GM19239 (cell line): ENCODE measurements at regions not wholly inside any gene's neighbourhood (a gene's known extent, or its start where the extent isn't known, plus 50 kb on each side); places are given as distances from the start of the nearest gene placed in this dataset.
"Not testable (repeated sequence)": the region's sequence is repeated elsewhere in the genome, so short reads cannot be mapped to it uniquely, and the experiment has no call there.

Experiments used
- DNase-seq: peaks from one replicate; pipeline ENCODE4 v3.0.0; 2011; ENCODE audit warnings: low spot score; ENCODE audit not compliant: insufficient read length
- FAIRE-seq: peaks from 2 replicates; lab custom pipeline; 2011; peaks lifted over from hg19 to GRCh38; lab: Jason Lieb, UNC

GRCh38 chr17:71550675-71551074, 570.1 kb upstream of the SOX9 start:
- DNase-seq (no peak), FAIRE-seq (no peak)

DNA sequence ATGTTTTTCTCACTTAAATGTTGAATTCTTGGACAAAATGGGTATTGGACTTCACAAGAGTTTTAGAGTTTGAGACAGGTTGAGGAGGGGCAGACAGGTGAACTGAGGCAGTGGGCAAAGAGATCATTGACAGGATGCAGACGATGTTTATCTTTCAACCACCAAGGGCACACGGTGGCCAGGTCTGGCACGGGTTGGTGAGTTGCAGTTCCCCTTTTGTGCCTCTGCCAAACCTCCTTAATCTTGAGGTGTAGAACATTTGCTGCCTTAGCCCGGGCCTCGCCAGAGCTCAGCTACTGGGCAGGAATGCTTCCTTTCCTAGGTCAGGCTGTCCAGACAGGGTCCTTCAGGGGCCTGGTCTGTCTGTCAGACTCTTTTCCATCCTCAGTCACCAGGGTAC, 567.4 kb upstream of the SOX9 start:
- FAIRE-seq (no peak), DNase-seq (no peak)

DNA sequence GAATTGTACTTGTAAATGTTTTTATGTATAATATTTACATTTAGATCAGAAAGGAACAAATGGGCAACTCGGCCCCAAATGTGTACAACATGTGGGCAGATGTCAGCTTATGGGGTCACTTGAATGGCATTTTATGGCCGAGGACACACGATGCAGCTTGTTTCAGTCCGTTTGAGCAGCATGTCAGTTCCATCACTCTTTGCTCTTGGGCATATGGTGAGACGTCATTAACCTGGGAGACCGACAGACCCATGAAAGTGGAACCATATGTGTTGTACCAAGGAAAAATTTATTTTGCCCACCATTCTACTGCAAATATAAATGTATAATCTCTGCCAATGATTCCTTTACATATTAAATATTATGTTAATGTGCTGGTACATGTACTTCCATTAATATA, 561.9 kb upstream of the SOX9 start:
- no peak for FAIRE-seq
- no peak for DNase-seq

DNA sequence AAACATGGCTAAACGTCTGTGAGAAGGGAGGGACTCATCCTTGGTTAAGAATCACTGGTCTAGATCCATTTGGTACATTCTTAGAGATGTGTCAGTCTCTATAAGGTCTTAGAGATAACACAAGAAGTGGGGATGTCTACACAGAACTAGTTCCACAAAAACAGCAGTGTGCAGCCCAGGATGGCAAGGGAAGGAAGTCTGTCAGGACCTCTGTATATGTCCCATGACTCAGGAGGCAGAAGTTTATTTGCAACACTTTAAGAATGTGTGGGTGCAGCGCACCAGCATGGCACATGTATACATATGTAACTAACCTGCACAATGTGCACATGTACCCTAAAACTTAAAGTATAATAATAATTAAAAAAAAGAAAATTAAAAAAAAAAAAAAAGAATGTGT, 548.5 kb upstream of the SOX9 start:
- no peak for FAIRE-seq

GRCh38 chr17:71578446-71578845, 542.4 kb upstream of the SOX9 start:
- no peak for FAIRE-seq

More for the DNA sequence above, 548.5 kb upstream of the SOX9 start:
- no peak for DNase-seq

DNA sequence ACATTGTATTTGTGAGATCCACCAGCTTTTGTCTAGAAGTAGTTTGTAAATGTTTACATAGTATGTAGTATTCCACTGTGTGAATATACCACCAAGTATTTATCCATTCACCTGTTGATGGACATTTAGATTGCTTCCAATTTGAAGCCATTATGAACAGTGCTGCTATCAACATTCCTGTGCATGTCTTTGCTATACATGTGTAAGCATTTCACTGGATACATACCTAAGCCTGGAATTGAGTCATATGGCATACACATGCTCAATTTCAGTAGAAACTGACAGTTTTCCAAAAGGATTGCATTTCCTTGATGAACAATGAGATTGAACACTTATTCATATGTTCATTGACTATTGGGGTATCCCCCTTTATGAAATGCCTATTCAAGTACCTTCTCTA, 540.6 kb upstream of the SOX9 start:
- FAIRE-seq (no peak), DNase-seq (no peak)

More at GRCh38 chr17:71578446-71578845, 542.4 kb upstream of the SOX9 start:
- DNase-seq: no peak

DNA sequence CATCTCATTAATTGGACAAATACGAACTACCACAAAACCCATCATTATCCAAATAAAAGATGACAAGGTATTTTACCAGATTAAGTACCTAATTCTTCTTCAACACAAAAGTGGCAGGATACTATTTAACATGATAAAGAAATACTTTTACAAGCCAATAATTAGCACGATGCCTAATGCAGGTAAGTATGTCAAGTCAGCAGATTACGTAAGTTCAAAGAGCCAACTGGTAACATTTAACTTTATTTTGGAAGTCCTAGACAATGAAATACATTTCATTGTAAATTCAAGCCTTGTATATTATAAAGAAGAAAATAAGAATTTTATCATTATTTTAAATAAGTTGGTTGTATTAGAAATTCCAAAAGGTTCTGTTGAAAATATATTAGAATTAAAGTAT, 535.3 kb upstream of the SOX9 start:
- FAIRE-seq: no peak
- no peak for DNase-seq

DNA sequence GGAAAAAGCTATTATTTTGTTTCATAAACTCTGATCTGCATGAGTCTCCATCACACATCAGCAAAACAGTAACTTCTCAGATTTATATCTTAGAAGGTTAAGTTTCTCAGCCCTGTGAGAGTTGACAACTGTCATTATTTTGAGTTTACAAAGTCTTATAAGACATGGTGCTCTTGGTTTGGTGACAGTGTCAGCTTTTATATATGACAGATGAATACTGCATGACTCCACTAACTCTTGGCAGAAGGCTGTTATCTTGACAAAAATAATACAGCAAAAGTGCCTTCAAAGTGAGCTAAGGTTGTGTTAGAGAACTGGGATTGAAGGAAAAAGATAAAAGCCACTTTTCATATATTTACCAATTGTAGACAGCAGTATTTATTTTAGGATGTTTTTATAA, 528.4 kb upstream of the SOX9 start:
- no peak for FAIRE-seq
- no peak for DNase-seq

GRCh38 chr17:71593078-71593477, 527.7 kb upstream of the SOX9 start:
- DNase-seq (no peak), FAIRE-seq (no peak)

- FAIRE-seq, DNase-seq: not testable (repeated sequence)
Measured at GRCh38 chr17:71599583-71599982, 521.2 kb upstream of the SOX9 start.

DNA sequence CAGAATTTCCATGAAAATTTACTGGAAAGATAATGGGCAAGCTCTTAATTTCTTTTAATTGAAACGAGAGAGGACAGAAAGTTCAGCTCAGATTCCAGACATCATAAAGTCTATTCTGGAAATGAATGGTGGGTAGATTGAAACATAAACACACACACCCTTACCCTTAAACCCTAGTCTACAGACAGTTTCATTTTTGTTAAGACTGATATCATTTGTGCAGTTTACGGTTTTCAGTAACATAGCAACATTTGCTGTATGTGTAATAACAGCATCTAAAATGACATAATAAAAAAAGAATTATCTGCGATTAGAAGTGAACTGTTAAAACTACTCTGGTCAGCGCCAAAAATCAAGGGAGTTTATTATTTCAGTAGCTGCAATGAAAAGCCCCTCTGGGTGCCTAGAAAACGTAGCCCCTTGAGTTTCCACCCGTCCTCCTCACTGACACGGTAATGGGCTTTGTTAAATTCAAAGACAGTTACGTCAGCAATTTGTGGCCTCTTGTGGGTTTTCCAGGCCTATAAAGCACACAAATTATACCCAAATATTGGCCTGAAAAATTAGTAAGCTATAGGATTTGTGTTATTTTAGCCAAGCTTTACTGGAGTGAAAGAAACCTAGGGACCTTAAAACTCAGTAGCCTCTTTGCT, 520.6 kb upstream of the SOX9 start:
- no peak for DNase-seq
- no peak for FAIRE-seq

DNA sequence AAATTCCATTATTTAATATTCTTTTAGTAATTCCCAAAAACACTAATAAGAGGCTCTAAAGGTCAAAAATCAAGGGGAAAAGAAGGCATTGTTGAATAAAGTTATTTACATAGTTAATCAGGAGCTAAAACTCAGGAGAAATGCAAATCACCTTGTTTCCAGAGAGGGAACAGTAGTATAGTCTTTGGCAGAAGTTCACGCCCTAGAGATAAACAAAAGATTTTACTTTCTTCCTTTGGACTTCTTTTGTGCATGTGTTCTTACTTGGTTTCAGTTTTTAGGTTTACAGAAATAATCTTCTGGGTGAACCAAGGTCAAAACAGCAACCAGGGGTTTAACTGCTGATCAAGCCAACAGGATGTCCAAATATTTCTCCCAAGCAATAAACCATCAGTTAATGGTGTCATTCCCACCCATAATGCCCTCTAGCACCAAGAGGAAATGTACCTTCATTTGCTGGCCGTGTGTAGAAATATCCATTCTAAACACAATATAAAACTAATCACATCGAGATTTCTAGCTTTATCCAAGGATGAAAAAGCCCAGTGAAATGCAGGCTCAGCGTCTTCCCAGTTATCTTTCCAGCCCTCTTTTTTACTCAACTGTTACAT, 518.8 kb upstream of the SOX9 start:
- no peak for FAIRE-seq
- no peak for DNase-seq

DNA sequence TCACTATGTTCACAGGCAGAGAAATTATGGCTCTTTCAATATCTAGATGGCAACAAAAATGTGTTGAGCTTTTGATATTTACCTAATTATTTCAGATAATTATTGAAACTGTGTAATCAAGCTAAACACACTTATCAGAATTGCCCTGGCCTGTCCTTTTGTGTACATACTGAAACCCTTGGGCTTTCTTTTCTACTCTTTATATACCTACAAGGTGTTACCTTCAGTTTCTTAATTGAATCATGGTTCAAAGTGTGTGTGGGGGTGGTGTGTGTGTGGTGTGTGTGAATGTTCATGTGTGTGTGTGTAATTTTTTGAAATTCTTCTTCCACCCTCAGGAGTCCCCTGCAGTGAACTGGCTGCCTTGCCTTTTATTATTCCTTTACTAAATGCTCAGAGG, 506.8 kb upstream of the SOX9 start:
- DNase-seq (no peak), FAIRE-seq (no peak)

DNA sequence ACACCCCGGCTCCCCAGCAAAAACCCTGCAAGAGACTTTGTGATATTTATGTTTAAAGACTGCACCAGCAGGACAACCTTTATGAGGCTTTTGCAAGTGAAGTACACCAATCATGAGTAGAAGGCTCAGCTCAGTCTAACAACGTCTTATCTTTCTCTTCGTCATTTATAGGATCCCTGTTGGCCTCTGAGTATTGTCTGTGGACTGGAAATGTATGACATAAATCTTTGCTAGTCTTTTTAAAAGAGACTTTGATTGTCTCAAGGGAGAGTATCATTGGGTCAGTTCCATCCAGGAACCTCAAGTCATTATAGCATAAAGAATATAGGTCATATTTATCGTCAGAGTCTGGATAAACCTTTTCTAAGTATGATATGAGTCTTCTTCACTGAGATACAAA, 505.0 kb upstream of the SOX9 start:
- FAIRE-seq: no peak
- DNase-seq: no peak

- FAIRE-seq, DNase-seq: not testable (repeated sequence)
Measured at GRCh38 chr17:71617767-71618166, 503.1 kb upstream of the SOX9 start.

DNA sequence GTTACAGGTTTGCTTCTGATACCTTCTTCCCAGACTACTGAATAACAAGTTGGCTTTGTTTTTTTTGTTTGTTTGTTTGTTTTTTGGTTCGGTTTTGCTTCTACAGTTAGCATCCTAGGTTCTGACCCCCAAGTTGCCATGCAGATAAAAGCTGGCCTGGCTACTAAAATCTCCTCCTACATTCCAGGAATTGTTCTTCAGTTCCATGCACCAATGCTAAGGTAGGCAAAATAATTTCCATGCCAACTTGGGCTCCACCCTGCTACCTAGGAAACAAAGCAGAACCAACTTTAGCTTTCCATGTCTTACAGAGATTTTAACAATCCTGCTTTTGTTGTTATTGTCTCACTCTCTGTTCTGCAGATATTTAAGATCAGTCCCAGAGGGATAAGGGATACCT, 495.5 kb upstream of the SOX9 start:
- DNase-seq: no peak
- no peak for FAIRE-seq

DNA sequence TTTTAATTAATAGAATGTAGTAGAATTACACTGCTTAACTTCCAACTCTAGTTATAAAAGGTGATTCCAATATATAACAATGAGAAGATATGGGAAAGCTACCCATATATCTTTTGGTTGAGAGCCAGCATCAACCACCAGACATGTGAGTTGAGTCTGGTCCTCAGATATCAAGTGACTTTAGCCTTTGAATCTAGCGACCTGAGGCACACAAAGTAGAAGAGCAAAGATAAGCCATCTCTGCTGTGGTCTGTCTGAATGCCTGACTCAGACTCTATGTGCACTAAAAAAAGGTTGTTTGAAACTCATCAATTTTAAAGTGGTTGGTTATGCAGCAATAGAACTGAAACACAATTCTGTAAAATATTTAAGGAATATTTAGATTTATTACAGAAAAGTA, 492.5 kb upstream of the SOX9 start:
- FAIRE-seq (no peak), DNase-seq (no peak)

DNA sequence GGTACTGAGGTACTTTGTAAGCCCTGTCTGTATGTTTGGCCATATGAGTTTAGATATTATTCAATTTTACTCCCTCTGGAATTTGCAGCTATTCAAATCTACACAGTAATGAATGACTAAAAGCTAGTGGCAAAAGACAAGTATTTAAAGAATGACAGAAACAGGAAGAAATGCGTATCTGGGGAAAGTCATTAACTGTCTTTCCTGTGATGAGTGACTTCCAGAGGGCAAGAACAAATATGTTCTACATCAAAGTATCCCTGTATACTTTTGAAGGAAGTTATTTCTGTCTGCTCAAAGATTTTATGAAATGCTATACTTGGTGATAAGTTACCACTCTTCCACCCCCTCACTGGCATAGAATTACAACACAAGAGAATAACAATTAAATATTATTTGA, 489.3 kb upstream of the SOX9 start:
- DNase-seq (no peak), FAIRE-seq (no peak)

- no peak for FAIRE-seq
- DNase-seq: no peak
Measured at GRCh38 chr17:71632328-71632727, 488.5 kb upstream of the SOX9 start.

DNA sequence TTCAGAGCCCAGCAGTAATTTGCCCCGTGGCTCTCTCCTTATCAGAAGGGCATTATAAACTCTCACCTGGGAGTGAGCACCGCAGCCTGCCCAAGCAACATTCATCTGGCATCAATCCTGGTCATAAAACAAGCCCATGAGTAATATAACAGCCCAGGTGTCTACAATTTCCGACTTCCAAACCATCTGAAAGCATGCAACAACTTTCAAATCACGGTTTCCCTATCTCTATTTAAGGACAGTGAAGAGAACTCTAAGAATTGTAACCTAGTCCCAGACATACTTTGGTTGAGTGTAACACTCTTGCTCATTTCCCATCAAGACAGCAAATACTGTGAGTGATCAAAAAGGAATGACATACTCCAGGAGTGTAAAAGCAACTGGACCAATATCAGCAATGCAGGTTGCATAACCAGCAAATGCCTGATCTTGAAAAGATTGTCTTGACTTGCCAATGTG, 487.4 kb upstream of the SOX9 start:
- no peak for FAIRE-seq
- DNase-seq: no peak

DNA sequence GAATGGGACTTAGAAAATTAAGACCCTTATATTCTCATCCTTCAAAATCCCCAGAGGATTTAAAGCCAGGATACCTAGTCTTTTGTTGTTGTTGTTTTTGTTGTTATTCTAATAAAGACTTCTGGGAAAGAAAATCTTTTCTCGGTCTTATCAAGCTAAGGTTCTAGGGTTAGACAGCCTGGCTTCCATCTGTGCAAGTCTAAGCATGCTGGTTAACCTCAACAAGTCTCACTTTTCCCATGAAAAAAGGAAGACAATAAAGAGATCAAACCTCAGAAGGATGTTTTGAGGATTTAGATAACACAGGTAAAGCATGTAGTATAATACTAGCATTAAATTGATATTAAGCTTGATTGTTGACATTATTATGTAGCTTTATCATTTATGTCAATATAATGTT, 486.4 kb upstream of the SOX9 start:
- DNase-seq (no peak), FAIRE-seq (no peak)

GRCh38 chr17:71635187-71635586, 485.6 kb upstream of the SOX9 start:
- no peak for FAIRE-seq
- DNase-seq: no peak
